22Rv1 (cell line): ENCODE measurements at regions not wholly inside any gene's neighbourhood (a gene's known extent, or its start where the extent isn't known, plus 50 kb on each side); places are given as distances from the start of the nearest gene placed in this dataset.

ENCODE experiments used
- H3K27ac ChIP-seq: fragments of 450-650 bp; 2 replicates; pipeline ENCODE4 v1.5.1; 2017
- CTCF ChIP-seq: fragments of 450-650 bp; IDR thresholded peaks from 2 replicates; pipeline ENCODE4 v1.5.1; 2017; ENCODE audit warnings: mild to moderate bottlenecking
- ZFX ChIP-seq: fragments of 450-650 bp; IDR thresholded peaks from 2 replicates; pipeline ENCODE4 v1.6.1; 2017; ENCODE audit warnings: antibody characterized with exemption, borderline replicate concordance

- H3K27ac ChIP-seq, result no peak overlapping the region
- TF ChIP-seq ZFX, result no peak
- TF ChIP-seq CTCF, result no peak
Measured at GRCh38 chr9:1369297-1369696, 319.1 kb downstream of the DMRT2 start.

GRCh38 chr9:1373445-1373844, 323.3 kb downstream of the DMRT2 start:
- H3K27ac ChIP-seq, result no peak overlapping the region
- TF ChIP-seq ZFX (no peak), CTCF (no peak)

- no peak for TF ChIP-seq ZFX
- TF ChIP-seq CTCF, result no peak
- H3K27ac ChIP-seq, result no peak overlapping the region
Measured at GRCh38 chr9:1383899-1384455, 333.8 kb downstream of the DMRT2 start.

- no peak overlapping the region for H3K27ac ChIP-seq
- TF ChIP-seq ZFX (no peak), CTCF (no peak)
Measured at GRCh38 chr9:1384816-1385215, 334.7 kb downstream of the DMRT2 start.

GRCh38 chr9:1386420-1386819, 336.3 kb downstream of the DMRT2 start:
- no peak for TF ChIP-seq CTCF
- no peak for TF ChIP-seq ZFX

GRCh38 chr9:1388216-1388615, 338.1 kb downstream of the DMRT2 start:
- no peak for TF ChIP-seq ZFX
- TF ChIP-seq CTCF, result no peak
- no peak overlapping the region for H3K27ac ChIP-seq

More at GRCh38 chr9:1386420-1386819, 336.3 kb downstream of the DMRT2 start:
- no peak overlapping the region for H3K27ac ChIP-seq

- no peak overlapping the region for H3K27ac ChIP-seq
- TF ChIP-seq ZFX, result no peak
- no peak for TF ChIP-seq CTCF
Measured at GRCh38 chr9:1400983-1401382, 350.8 kb downstream of the DMRT2 start.
